Omental fat pad (tissue), 3 donors: ENCODE measurements at regions not wholly inside any gene's neighbourhood (a gene's known extent, or its start where the extent isn't known, plus 50 kb on each side); places are given as distances from the start of the nearest gene placed in this dataset.

Experiments used
- ATAC-seq: fragments of 150-250 bp; one replicate; pipeline ENCODE4 v1.9.1; 2016; ENCODE audit warnings: mild to moderate bottlenecking, moderate library complexity; ENCODE audit not compliant: low FRiP score
- DNase-seq: peaks from one replicate; pipeline ENCODE4 v3.0.0-alpha.2; 2019; ENCODE audit warnings: low spot score
- TF ChIP-seq, protein P1 (sequence below), 3 donors: fragments of 450-650 bp; IDR thresholded peaks; one replicate each; pipeline ENCODE4 v1.5.1; 2016 to 2017; ENCODE audit warnings: antibody characterized with exemption in 3 of 3, mild to moderate bottlenecking in 3 of 3, moderate library complexity in 2 of 3

DNA sequence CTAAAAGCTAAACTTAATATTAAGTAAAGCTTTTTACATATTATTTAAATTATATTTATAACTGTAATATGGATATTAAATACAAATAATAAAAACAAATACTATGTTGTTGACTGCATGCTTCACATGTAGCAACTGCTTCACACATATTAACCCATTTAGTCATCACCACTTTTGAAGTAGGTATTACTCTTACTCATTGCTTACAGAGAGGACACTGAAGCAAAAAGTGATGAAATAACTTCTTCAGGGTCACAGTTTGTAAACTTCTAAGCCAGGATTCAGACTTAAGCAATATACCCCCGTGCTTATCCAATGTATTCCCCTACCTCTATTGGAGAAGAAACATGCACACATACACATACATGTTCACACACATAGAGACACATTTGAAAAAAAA lies 166.6 kb downstream of the DKK2 start:
- no peak for DNase-seq
- no peak for ATAC-seq
- TF ChIP-seq, protein P1, sequence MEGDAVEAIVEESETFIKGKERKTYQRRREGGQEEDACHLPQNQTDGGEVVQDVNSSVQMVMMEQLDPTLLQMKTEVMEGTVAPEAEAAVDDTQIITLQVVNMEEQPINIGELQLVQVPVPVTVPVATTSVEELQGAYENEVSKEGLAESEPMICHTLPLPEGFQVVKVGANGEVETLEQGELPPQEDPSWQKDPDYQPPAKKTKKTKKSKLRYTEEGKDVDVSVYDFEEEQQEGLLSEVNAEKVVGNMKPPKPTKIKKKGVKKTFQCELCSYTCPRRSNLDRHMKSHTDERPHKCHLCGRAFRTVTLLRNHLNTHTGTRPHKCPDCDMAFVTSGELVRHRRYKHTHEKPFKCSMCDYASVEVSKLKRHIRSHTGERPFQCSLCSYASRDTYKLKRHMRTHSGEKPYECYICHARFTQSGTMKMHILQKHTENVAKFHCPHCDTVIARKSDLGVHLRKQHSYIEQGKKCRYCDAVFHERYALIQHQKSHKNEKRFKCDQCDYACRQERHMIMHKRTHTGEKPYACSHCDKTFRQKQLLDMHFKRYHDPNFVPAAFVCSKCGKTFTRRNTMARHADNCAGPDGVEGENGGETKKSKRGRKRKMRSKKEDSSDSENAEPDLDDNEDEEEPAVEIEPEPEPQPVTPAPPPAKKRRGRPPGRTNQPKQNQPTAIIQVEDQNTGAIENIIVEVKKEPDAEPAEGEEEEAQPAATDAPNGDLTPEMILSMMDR (IDR thresholded peaks at IDR 0.05): no peak

DNA sequence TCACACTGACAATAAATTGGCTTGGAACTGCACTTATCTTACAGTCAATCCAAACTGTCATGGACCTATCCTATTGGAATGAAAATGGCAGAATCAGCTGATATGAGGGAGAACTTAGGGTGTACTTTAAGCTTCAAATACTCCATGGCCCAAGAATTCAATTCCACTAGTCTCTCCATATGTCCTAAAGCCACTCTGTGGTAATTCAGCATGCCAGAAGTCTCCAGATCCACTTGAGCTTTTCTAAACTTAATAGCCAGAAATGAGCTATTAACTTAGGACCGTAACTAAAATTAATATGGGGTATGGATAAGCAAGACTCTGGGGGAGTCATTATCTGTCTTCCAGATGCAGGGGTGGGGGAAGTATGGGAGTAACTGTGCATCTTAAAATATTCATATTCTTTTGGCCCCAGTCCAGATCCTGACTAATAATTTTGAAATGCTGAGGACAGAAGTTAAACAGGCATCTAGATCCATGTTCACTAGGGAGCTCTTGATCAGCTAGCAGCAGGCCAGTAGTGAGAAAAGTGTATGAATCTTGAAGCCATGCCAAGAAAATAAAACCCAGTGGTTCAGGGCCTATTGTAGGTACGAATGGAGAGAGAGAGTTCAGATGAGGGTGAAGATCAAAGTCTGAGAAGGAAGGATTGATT lies 167.6 kb downstream of the DKK2 start:
- TF ChIP-seq, protein P1 (IDR thresholded peaks at IDR 0.05): no peak
- DNase-seq (no peak), ATAC-seq (no peak)

DNA sequence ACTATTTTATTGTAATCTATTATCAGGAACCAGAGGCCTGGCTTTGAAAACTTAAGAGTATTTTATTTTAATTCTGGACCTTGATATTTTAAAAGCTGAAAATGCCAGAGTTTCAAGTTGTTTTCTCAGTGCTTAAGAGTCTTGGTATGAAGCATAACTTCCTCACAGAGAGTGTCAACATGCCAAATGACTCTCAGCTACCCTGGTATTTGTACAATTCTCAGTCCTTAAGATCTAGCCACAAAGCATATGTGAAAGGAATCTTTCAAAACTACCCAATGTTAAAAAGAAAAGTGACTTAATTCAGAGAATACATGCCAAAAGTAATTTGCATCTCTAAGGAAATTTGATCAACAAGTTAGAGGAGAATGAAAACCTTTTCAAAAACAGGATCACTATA lies 171.9 kb downstream of the DKK2 start:
- ATAC-seq: no peak
- no peak for DNase-seq
- TF ChIP-seq, protein P1 (IDR thresholded peaks at IDR 0.05): no peak

DNA sequence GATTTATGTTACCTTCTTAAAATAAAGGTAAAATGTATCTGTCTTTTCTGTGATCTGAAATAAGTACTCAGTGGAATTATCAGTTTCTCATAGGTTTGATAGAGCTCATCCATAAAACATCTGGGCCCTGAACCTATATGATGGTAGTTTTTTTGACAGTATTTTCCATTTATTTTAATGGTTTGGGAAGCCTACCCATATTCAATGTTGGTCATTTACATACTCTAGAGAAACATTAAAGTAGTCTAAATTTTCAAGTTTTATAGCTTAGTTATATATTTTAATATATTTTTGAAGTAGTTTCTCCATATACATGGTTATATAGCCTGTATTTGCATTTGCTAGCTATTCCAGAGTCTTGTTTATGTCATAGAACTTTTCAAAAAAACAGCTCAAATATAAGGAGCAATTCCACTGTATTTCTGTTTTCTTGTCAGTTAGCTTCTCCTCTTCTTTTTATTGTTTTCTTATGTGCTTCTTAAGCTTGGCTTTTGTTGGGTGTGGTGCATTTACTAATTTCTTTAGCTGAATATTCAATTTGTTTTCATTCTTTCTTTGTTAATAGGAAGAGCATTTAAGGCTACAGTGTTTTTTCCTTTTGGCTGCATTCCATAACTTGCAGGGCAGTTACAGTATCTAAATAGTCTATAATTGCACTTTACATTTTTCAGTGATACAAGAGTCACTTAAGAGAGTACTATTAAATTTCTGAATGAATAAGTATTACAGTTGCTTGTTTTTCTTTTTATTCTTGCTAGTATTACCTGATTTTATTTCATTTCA lies 181.4 kb downstream of the DKK2 start:
- TF ChIP-seq, protein P1 (IDR thresholded peaks at IDR 0.05): no peak
- DNase-seq: no peak
- no peak for ATAC-seq

DNA sequence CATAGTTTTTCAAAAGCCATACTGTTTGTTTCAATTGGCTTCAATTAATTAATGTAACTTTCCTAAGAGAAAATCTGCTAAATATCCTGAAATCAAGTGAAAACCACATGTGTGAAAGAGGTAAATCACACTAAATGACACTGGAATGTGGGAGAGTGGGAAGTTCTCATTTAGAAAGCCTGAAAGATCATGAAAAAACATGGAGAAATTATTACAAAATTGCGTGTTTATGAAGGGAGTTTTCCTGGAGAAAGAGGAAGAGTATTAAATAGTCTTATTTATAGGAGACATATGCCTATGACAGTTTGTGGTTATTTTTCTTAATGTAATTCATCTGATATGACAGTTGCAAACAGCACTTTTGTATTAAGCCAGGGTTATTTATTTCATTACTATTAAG lies 183.7 kb downstream of the DKK2 start:
- DNase-seq: no peak
- ATAC-seq: no peak
- TF ChIP-seq, protein P1 (IDR thresholded peaks at IDR 0.05): no peak

DNA sequence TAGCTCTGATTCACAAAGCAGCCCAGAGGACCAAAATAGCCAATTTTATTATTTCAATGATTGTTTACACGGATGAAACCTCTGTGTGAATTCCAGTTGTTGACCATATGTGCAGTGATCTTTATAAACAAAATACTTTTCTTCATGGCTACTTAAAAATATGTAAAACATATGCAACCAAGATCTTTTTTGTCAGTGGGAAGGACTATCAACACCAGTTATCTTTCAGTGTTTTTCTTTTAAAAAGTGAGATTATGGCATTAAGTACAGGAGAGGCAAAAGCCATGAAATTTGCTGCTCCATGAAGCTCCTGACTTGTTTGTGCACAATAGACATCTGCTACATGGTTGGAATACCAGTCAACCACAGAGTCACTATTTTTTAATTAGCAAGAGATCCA lies 184.4 kb downstream of the DKK2 start:
- DNase-seq (no peak), ATAC-seq (no peak)
- TF ChIP-seq, protein P1 (IDR thresholded peaks at IDR 0.05): no peak

DNA sequence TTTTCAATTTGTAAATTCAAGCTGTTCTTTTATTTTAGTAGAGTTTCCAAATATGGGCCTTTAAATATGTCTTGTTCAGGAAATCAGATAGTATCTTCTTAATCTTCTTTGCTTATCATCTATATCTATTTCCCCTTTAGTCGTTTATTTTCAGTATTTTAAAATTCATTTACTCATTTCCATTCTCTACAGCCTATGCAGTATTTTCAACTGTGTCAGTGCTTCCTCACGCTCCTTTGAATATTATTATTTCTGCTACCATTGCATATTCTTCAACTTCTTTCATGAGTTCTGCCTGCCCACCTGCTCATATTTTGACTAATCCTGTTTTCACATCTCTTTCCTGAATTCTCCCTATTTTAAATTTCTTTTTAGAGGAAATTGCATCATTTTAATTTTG lies 185.4 kb downstream of the DKK2 start:
- no peak for ATAC-seq
- TF ChIP-seq, protein P1 (IDR thresholded peaks at IDR 0.05): no peak
- DNase-seq: no peak
